Keratinocyte (primary cell): ENCODE measurements at regions not wholly inside any gene's neighbourhood (a gene's known extent, or its start where the extent isn't known, plus 50 kb on each side); places are given as distances from the start of the nearest gene placed in this dataset.

Experiments used
- DNase-seq: peaks from one replicate; pipeline ENCODE4 v3.0.0-alpha.2; 2011; ENCODE audit warnings: low read depth, missing footprints, low spot score
- FAIRE-seq: peaks from 2 replicates; lab custom pipeline; 2011; peaks lifted over from hg19 to GRCh38; lab: Jason Lieb, UNC
- H2AFZ ChIP-seq: 2 replicates; pipeline ENCODE4 v1.6.0; 2012; ENCODE audit warnings: low read length, control low read depth, inconsistent platforms; ENCODE audit not compliant: control insufficient read depth
- H3K27ac ChIP-seq: 2 replicates; pipeline ENCODE4 v1.5.1; 2011; ENCODE audit warnings: low read length; ENCODE audit not compliant: control insufficient read depth, insufficient read depth
- H3K27me3 ChIP-seq: 3 replicates; pipeline ENCODE4 v1.6.0; 2011; ENCODE audit warnings: low read length; ENCODE audit not compliant: control insufficient read depth, insufficient read depth; ENCODE audit errors: extremely low read depth
- H3K36me3 ChIP-seq, 2 experiments: 2 replicates in 1 of 2; 3 replicates in 1 of 2; pipeline ENCODE4 v1.5.1; 2011; ENCODE audit warnings: low read length in 2 of 2, mild to moderate bottlenecking in 1 of 2; ENCODE audit not compliant: control insufficient read depth in 2 of 2, insufficient read depth in 2 of 2; ENCODE audit errors: extremely low read depth in 1 of 2
- H3K4me1 ChIP-seq: 3 replicates; pipeline ENCODE4 v1.5.1; 2011; ENCODE audit warnings: low read length; ENCODE audit not compliant: control insufficient read depth, insufficient read depth; ENCODE audit errors: extremely low read depth
- H3K4me2 ChIP-seq: 3 replicates; pipeline ENCODE4 v1.6.0; 2011; ENCODE audit warnings: low read depth, low read length; ENCODE audit not compliant: control insufficient read depth, insufficient read depth; ENCODE audit errors: extremely low read depth
- H3K4me3 ChIP-seq, 3 experiments: fragments of 200-600 bp in 1 of 3; sonication (generic) in 1 of 3; 2 replicates in 2 of 3; 3 replicates in 1 of 3; pipeline ENCODE4 v1.5.1; 2011 to 2016; ENCODE audit warnings: low read length in 3 of 3, mild to moderate bottlenecking in 3 of 3, control low read depth in 2 of 3, inconsistent platforms in 1 of 3, low read depth in 1 of 3, mixed read lengths in 1 of 3, mixed run types in 1 of 3, moderate library complexity in 1 of 3; ENCODE audit not compliant: control insufficient read depth in 2 of 3, insufficient read depth in 2 of 3; ENCODE audit errors: extremely low read depth in 1 of 3
- H3K79me2 ChIP-seq: 2 replicates; pipeline ENCODE4 v1.6.0; 2012; ENCODE audit warnings: low read length; ENCODE audit not compliant: control insufficient read depth, insufficient read depth
- H3K9ac ChIP-seq: 3 replicates; pipeline ENCODE4 v1.6.0; 2011; ENCODE audit warnings: low read length; ENCODE audit not compliant: control insufficient read depth, insufficient read depth; ENCODE audit errors: extremely low read depth
- H3K9me1 ChIP-seq: 3 replicates; pipeline ENCODE4 v1.6.0; 2011; ENCODE audit warnings: low read length; ENCODE audit not compliant: control insufficient read depth, insufficient read depth; ENCODE audit errors: extremely low read depth
- H3K9me3 ChIP-seq: 2 replicates; pipeline ENCODE4 v1.5.1; 2012; ENCODE audit warnings: low read depth, low read length; ENCODE audit not compliant: control insufficient read depth
- H4K20me1 ChIP-seq: 3 replicates; pipeline ENCODE4 v1.6.0; 2011; ENCODE audit warnings: low read length; ENCODE audit not compliant: control insufficient read depth, insufficient read depth; ENCODE audit errors: extremely low read depth
- EZH2 ChIP-seq: IDR thresholded peaks from one replicate; pipeline ENCODE4 v1.6.1; 2012; ENCODE audit warnings: inconsistent platforms, mild to moderate bottlenecking, low read length, moderate library complexity
- dilution Hi-C: fragments of 300-500 bp; cut with MboI; formaldehyde crosslinking; loops from one replicate; pipeline ENCODE4 v1.7.0; 2020; ENCODE audit warnings: low sequenced_read_pairs; ENCODE audit not compliant: extremely low pct_ligation_motif_present
- TF ChIP-seq, protein P1 (sequence below), 3 experiments: IDR thresholded peaks in 1 of 3; conservative IDR thresholded peaks in 1 of 3; optimal IDR thresholded peaks in 1 of 3; 2 replicates in 2 of 3; 3 replicates in 1 of 3; pipeline versions ENCODE3 to v1.5.1; 2011; ENCODE audit warnings: low read length in 3 of 3, mild to moderate bottlenecking in 3 of 3, moderate library complexity in 2 of 3, control low read depth in 1 of 3, inconsistent platforms in 1 of 3; ENCODE audit not compliant: insufficient read depth in 2 of 3; ENCODE audit errors: extremely low read depth in 1 of 3

DNA sequence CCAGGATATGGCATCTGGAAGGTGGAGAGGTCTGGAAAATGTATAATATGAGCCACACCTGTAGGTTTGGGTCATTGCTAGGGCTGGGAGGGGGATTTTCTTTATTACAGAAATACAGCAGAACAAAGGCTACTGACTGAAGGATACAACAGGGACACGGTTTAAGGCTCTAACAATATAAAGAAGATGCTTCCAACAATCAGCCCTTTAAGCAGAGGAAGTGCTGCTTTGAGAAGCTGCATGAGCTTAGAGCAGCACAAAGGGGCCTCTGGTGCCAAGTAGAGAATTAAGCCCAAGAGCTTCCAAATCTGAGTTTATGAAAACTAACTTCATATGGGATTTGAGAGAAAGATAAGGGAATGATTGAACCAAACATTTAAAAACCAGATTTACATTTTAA, 174.5 kb upstream of the RMP24 start:
- Histone ChIP-seq H3K27me3 (no peaks in the 10 kb centered on the region), H3K79me2 (no peaks in the 10 kb centered on the region), H3K4me1 (no peaks in the 10 kb centered on the region), H3K9ac (no peak overlapping the region), H4K20me1 (no peaks in the 10 kb centered on the region), H3K4me3 (no peak overlapping the region), H3K36me3 (no peaks in the 10 kb centered on the region), H3K9me1 (no peaks in the 10 kb centered on the region), H3K4me2 (no peak overlapping the region), H3K9me3 (no peaks in the 10 kb centered on the region), H2AFZ (no peak overlapping the region), H3K27ac (no peak overlapping the region)
- no peak for TF ChIP-seq EZH2
- TF ChIP-seq, protein P1, sequence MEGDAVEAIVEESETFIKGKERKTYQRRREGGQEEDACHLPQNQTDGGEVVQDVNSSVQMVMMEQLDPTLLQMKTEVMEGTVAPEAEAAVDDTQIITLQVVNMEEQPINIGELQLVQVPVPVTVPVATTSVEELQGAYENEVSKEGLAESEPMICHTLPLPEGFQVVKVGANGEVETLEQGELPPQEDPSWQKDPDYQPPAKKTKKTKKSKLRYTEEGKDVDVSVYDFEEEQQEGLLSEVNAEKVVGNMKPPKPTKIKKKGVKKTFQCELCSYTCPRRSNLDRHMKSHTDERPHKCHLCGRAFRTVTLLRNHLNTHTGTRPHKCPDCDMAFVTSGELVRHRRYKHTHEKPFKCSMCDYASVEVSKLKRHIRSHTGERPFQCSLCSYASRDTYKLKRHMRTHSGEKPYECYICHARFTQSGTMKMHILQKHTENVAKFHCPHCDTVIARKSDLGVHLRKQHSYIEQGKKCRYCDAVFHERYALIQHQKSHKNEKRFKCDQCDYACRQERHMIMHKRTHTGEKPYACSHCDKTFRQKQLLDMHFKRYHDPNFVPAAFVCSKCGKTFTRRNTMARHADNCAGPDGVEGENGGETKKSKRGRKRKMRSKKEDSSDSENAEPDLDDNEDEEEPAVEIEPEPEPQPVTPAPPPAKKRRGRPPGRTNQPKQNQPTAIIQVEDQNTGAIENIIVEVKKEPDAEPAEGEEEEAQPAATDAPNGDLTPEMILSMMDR (optimal IDR thresholded peaks at IDR 0.05 in 1 of 3, IDR thresholded peaks at IDR 0.05 in 1 of 3, conservative IDR thresholded peaks at IDR 0.05 in 1 of 3; ENCODE audit: extremely low read depth in 1 of 3, insufficient read depth in 2 of 3, low read length in 3 of 3): no peak
- DNase-seq (no peak), FAIRE-seq (no peak)
- dilution Hi-C loops: no loop called here

DNA sequence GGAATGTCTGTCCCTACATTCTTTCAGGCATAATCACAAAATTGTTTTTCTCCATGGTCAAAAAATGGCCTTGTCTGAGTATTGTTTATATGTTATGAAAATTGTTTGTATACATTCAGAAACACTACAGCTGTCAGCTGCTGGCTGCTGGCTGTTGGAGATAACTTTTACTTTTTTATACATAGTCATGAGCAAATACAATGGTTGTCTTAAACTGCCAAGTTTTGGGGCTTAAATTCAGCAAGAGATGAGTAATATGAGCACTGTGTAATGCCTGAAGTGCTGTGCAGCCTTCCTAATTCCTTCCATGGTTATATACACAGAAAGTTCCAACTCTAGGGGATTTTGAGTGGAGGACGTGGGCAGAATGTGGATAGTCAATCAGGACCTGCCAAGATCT, 168.9 kb upstream of the RMP24 start:
- H3K27me3 ChIP-seq: no peaks in the 10 kb centered on the region
- H3K36me3 ChIP-seq: no peaks in the 10 kb centered on the region
- H3K4me2 ChIP-seq: no peak overlapping the region
- no peak overlapping the region for H3K9ac ChIP-seq
- no peak for FAIRE-seq
- no peaks in the 10 kb centered on the region for H3K9me1 ChIP-seq
- H3K4me1 ChIP-seq: no peaks in the 10 kb centered on the region
- TF ChIP-seq, protein P1 (optimal IDR thresholded peaks at IDR 0.05 in 1 of 3, IDR thresholded peaks at IDR 0.05 in 1 of 3, conservative IDR thresholded peaks at IDR 0.05 in 1 of 3; ENCODE audit: extremely low read depth in 1 of 3, insufficient read depth in 2 of 3, low read length in 3 of 3): no peak
- TF ChIP-seq EZH2: no peak
- dilution Hi-C loops: no loop called here
- H3K79me2 ChIP-seq: no peaks in the 10 kb centered on the region
- H2AFZ ChIP-seq: no peak overlapping the region
- H3K4me3 ChIP-seq: no peak overlapping the region
- H3K9me3 ChIP-seq: no peaks in the 10 kb centered on the region
- H4K20me1 ChIP-seq: no peaks in the 10 kb centered on the region
- DNase-seq: no peak
- no peak overlapping the region for H3K27ac ChIP-seq
